ENCODE measurements at regions not wholly inside any gene's neighbourhood (a gene's known extent, or its start where the extent isn't known, plus 50 kb on each side); places are given as distances from the start of the nearest gene placed in this dataset.

GRCh38 chr6:88386167-88386566, 220.0 kb upstream of the CNR1 start:
- TF ChIP-seq SUZ12 (IDR thresholded peaks at IDR 0.05; ENCODE audit: extremely low read depth, insufficient read depth, insufficient read length) (no peak), ZNF274 (IDR thresholded peaks at IDR 0.05; ENCODE audit: low read depth, low read length) (no peak), YY1 (IDR thresholded peaks at IDR 0.05; ENCODE audit: insufficient read depth, insufficient read length) (no peak)

All from NT2/D1 (cell line).